C1 segment of cervical spinal cord (tissue), 14 donors: ENCODE measurements at regions not wholly inside any gene's neighbourhood (a gene's known extent, or its start where the extent isn't known, plus 50 kb on each side); places are given as distances from the start of the nearest gene placed in this dataset.
A peak's percentile ranks its signal among the peaks of the same experiment; 100 is the strongest.
"Not testable (repeated sequence)": the region's sequence is repeated elsewhere in the genome, so short reads cannot be mapped to it uniquely, and the experiment has no call there.

ENCODE experiments used
- DNase-seq, 14 donors: peaks; one replicate each; lab custom pipeline; 2025; lab: John Stamatoyannopoulos, UW

GRCh38 chr9:89856950-89857349 lies 252.1 kb downstream of the GADD45G start:
- DNase-seq, result peak in 1 of 14 donors; percentile 3

- DNase-seq, result not testable (repeated sequence)
Measured at GRCh38 chr9:89859842-89860241, 255.0 kb downstream of the GADD45G start.

GRCh38 chr9:89861371-89861770 lies 256.6 kb downstream of the GADD45G start:
- DNase-seq, result not testable (repeated sequence)

- DNase-seq, result no peak
Measured at GRCh38 chr9:89862316-89862715, 257.5 kb downstream of the GADD45G start.

GRCh38 chr9:89863141-89863540 lies 258.3 kb downstream of the GADD45G start:
- no peak for DNase-seq

- DNase-seq, result no peak
Measured at GRCh38 chr9:89863837-89864236, 259.0 kb downstream of the GADD45G start.

GRCh38 chr9:89864257-89864656 lies 259.4 kb downstream of the GADD45G start:
- DNase-seq, result no peak

- DNase-seq, result no peak
Measured at GRCh38 chr9:89864731-89865130, 259.9 kb downstream of the GADD45G start.

- no peak for DNase-seq
Measured at GRCh38 chr9:89865357-89865756, 260.5 kb downstream of the GADD45G start.

GRCh38 chr9:89865981-89866380 lies 261.2 kb downstream of the GADD45G start:
- no peak for DNase-seq

- DNase-seq, result no peak
Measured at GRCh38 chr9:89866701-89867100, 261.9 kb downstream of the GADD45G start.

GRCh38 chr9:89868100-89868499 lies 263.3 kb downstream of the GADD45G start:
- DNase-seq, result no peak

- DNase-seq, result no peak
Measured at GRCh38 chr9:89869793-89870580, 265.2 kb downstream of the GADD45G start.

GRCh38 chr9:89871871-89872331 lies 267.1 kb downstream of the GADD45G start:
- no peak for DNase-seq

- no peak for DNase-seq
Measured at GRCh38 chr9:89872426-89872912, 267.7 kb downstream of the GADD45G start.

- no peak for DNase-seq
Measured at GRCh38 chr9:89872913-89873707, 268.3 kb downstream of the GADD45G start.

GRCh38 chr9:89873801-89874200 lies 269.0 kb downstream of the GADD45G start:
- no peak for DNase-seq

GRCh38 chr9:89874351-89875321 lies 269.8 kb downstream of the GADD45G start:
- DNase-seq, result peak in 5 of 14 donors; percentile 25 to 54 (median 44)

GRCh38 chr9:89877051-89878002 lies 272.5 kb downstream of the GADD45G start:
- peak in 2 of 14 donors; percentile 21 to 82 for DNase-seq

- DNase-seq, result no peak
Measured at GRCh38 chr9:89878003-89878411, 273.2 kb downstream of the GADD45G start.
